Astrocyte of the cerebellum (primary cell): ENCODE measurements at regions not wholly inside any gene's neighbourhood (a gene's known extent, or its start where the extent isn't known, plus 50 kb on each side); places are given as distances from the start of the nearest gene placed in this dataset.

Source experiments
- DNase-seq: peaks from one replicate; pipeline ENCODE4 v3.0.0-alpha.2; 2011; ENCODE audit warnings: low read depth
- H3K4me3 ChIP-seq: 2 replicates; pipeline ENCODE4 v1.5.1; 2011; ENCODE audit warnings: mild to moderate bottlenecking, low read depth, low read length, moderate library complexity
- CTCF ChIP-seq: IDR thresholded peaks from 2 replicates; pipeline ENCODE4 v1.5.1; 2012; ENCODE audit warnings: low read length, low read depth, moderate library complexity, mild to moderate bottlenecking; ENCODE audit errors: missing control alignments
- in situ Hi-C: cut with HindIII; loops from 2 replicates; pipeline ENCODE4 v1.10.0; 2017; ENCODE audit warnings: low sequenced_read_pairs

GRCh38 chr5:135691044-135691443 is 112.3 kb upstream of the CXCL14 start:
- in situ Hi-C loops = no loop called here
- TF ChIP-seq CTCF = no peak
- H3K4me3 ChIP-seq = no peak overlapping the region
- no peak for DNase-seq

- no peak overlapping the region for H3K4me3 ChIP-seq
- no peak for DNase-seq
- in situ Hi-C loops = no loop called here
- no peak for TF ChIP-seq CTCF
Measured at GRCh38 chr5:135690466-135690865, 111.7 kb upstream of the CXCL14 start.

- in situ Hi-C loops = no loop called here
- TF ChIP-seq CTCF = no peak
- DNase-seq = no peak
- H3K4me3 ChIP-seq = no peak overlapping the region
Measured at GRCh38 chr5:135689506-135689905, 110.7 kb upstream of the CXCL14 start.

GRCh38 chr5:135688385-135688784 is 109.6 kb upstream of the CXCL14 start:
- no peak for DNase-seq
- no peak overlapping the region for H3K4me3 ChIP-seq
- no peak for TF ChIP-seq CTCF
- in situ Hi-C loops = no loop called here

- no peak for DNase-seq
- no peak for TF ChIP-seq CTCF
Measured at GRCh38 chr5:135683189-135683588, 104.4 kb upstream of the CXCL14 start.

GRCh38 chr5:135680713-135681112 is 101.9 kb upstream of the CXCL14 start:
- TF ChIP-seq CTCF = no peak

More at GRCh38 chr5:135683189-135683588, 104.4 kb upstream of the CXCL14 start:
- H3K4me3 ChIP-seq = no peak overlapping the region
- in situ Hi-C loops = no loop called here

More at GRCh38 chr5:135680713-135681112, 101.9 kb upstream of the CXCL14 start:
- no peak for DNase-seq
- no peak overlapping the region for H3K4me3 ChIP-seq
- in situ Hi-C loops = no loop called here
